GM12892 (cell line): ENCODE measurements at regions not wholly inside any gene's neighbourhood (a gene's known extent, or its start where the extent isn't known, plus 50 kb on each side); places are given as distances from the start of the nearest gene placed in this dataset.

Source experiments
- POLR2A ChIP-seq: IDR thresholded peaks from 2 replicates; pipeline ENCODE4 v1.6.1; 2011; ENCODE audit warnings: low read depth, low read length, control low read depth
- POLR2AphosphoS5 ChIP-seq: IDR thresholded peaks from 2 replicates; pipeline ENCODE4 v1.6.1; 2011; ENCODE audit warnings: low read depth, low read length, control low read depth

DNA sequence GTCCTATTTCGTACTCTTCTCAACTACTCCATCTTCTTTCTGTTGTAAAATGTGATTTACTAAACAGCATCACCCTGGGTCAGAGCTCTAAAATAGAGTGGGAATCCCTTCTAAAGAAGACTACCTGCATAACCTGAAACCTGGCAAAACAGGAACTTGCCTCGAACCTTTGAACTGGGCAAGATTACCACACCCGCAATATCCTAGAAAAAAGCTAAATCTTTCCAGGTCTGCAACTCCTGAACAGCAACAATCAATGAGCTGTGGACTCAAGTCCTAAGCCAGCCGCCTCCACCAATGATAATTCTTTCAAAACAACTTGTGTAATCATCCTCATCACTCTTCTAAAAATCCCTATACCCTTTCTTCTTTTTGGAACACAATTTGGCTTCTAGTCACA is 824.2 kb upstream of the COBL start:
- no peak for TF ChIP-seq POLR2A
- TF ChIP-seq POLR2AphosphoS5 = no peak
